Pancreas (tissue), 10 donors: ENCODE measurements at regions not wholly inside any gene's neighbourhood (a gene's known extent, or its start where the extent isn't known, plus 50 kb on each side); places are given as distances from the start of the nearest gene placed in this dataset.
A peak's percentile ranks its signal among the peaks of the same experiment; 100 is the strongest.

Experiments used
- ATAC-seq, 4 donors: fragments of 200-7000 bp; cut with Tn5 transposase; one replicate each; pipeline versions ENCODE4 v1.8.0 to v1.9.1; 2020; ENCODE audit warnings: mild to moderate bottlenecking in 4 of 4, moderate library complexity in 4 of 4
- DNase-seq, 6 donors: peaks; one replicate each; pipeline ENCODE4 v3.0.0-alpha.2; 2020
- FAIRE-seq: peaks from 2 replicates; lab custom pipeline; 2012; peaks lifted over from hg19 to GRCh38; lab: Jason Lieb, UNC
- H3K27ac ChIP-seq, 4 donors: fragments of 200-600 bp; sonication (generic); 1 replicate in 3 of 4; 2 replicates in 1 of 4; pipeline versions ENCODE4 v1.5.0 to v1.8.0; 2020
- H3K27me3 ChIP-seq, 4 donors: fragments of 200-600 bp; one replicate each; pipeline ENCODE4 v1.8.0; 2021
- H3K36me3 ChIP-seq, 3 donors: fragments of 200-600 bp; sonication (generic) in 1 of 3; one replicate each; pipeline versions ENCODE4 v1.5.0 to v1.8.0; 2020 to 2021
- H3K4me1 ChIP-seq, 3 donors: fragments of 200-600 bp; one replicate each; pipeline ENCODE4 v1.8.0; 2021
- H3K4me3 ChIP-seq, 4 donors: fragments of 200-600 bp; sonication (generic) in 2 of 4; one replicate each; pipeline versions ENCODE4 v1.5.0 to v1.8.0; 2020 to 2021
- H3K9me3 ChIP-seq, 4 donors: fragments of 200-600 bp; one replicate each; pipeline ENCODE4 v1.8.0; 2021
- WGBS, 2 donors: extraction: QIAGEN DNeasy Blood & Tissue Kit; methylation state at CpG; one replicate each; pipeline ENCODE4 v1.1.7; 2013; 5-methylcytosine and 5-hydroxymethylcytosine counted together
- intact Hi-C, 3 donors: fragments of 100-400 bp; cut with DNase I; formaldehyde crosslinking; loops; one replicate each; pipeline versions ENCODE4 v1.11.1 to v1.14.2; 2022
- TF ChIP-seq, protein P1 (sequence below), 4 donors: fragments of 200-600 bp; sonication (generic) in 3 of 4; IDR thresholded peaks; one replicate each; pipeline versions ENCODE4 v1.5.0 to v1.8.0; 2021; ENCODE audit warnings: antibody characterized with exemption in 4 of 4
- donor health status: healthy with polysubstance abuse.
- donor health status: DM: no; HTN: no; CAD: no; lungs with moderate emphysema.
- donor health status: DM: no; HTN: no; CAD: no.
- donor health status: control.
- donor health status: control.
- donor health status: Bipolar disorder and iron deficiency.
- donor health status: DM: yes; HTN: yes; CAD: no.
- donor health status: DM: no; HTN: no; CAD: no.
- donor health status: DM: no; HTN: no; CAD: no.
- donor health status: DM: yes; HTN: yes; CAD: no.

DNA sequence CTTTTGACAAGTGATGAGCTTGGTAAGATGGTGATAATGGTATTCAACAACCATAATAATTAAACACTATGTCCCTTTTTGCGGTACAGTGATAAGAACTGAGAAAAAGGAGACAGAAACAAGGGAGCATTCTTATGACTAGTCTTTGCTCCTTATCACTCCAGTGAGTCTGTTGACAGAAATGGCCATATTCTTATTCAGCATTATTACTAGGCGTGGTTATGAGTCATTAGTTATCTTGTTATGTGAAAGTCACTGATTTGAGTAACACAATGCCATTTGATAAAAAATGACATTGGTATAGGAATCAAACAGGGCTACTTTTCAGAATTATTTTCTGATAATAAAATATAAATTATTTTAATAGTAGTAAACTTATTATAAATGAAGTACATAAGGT, 193.5 kb downstream of the C3orf38 start:
- TF ChIP-seq, protein P1, sequence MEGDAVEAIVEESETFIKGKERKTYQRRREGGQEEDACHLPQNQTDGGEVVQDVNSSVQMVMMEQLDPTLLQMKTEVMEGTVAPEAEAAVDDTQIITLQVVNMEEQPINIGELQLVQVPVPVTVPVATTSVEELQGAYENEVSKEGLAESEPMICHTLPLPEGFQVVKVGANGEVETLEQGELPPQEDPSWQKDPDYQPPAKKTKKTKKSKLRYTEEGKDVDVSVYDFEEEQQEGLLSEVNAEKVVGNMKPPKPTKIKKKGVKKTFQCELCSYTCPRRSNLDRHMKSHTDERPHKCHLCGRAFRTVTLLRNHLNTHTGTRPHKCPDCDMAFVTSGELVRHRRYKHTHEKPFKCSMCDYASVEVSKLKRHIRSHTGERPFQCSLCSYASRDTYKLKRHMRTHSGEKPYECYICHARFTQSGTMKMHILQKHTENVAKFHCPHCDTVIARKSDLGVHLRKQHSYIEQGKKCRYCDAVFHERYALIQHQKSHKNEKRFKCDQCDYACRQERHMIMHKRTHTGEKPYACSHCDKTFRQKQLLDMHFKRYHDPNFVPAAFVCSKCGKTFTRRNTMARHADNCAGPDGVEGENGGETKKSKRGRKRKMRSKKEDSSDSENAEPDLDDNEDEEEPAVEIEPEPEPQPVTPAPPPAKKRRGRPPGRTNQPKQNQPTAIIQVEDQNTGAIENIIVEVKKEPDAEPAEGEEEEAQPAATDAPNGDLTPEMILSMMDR (IDR thresholded peaks at IDR 0.05): no peak
- Histone ChIP-seq H3K36me3 (no peaks in the 10 kb centered on the region), H3K4me3 (no peak overlapping the region), H3K9me3 (no peaks in the 10 kb centered on the region), H3K27ac (no peak overlapping the region), H3K4me1 (peaks cover 0 to 3% (median 0%) of the 10 kb centered on the region in 3 donors), H3K27me3 (no peaks in the 10 kb centered on the region)
- intact Hi-C loops: no loop called here
- FAIRE-seq (no peak), ATAC-seq (no peak), DNase-seq (no peak)
- 70 to 79% methylated on average over 2 of the region's 2 CpGs for WGBS, 2 donors

DNA sequence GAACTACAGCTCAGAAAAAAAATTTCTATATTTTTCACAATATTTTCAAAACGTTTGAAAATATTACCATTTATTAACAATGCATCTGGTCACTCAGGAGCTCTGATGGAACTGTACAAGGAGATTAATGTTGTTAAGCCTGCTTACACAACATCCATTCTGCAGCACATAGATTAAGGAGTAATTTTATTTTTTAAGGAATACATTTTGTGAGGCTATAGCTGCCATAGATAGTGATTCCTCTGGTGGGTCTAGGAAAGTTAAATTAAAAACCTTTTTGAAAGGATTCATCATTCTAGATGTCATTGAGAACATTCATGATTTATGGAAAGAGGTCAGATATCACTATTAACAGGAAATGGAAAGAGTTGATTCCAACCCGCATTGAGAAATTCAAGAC, 196.9 kb downstream of the C3orf38 start:
- Histone ChIP-seq H3K36me3 (no peaks in the 10 kb centered on the region), H3K4me1 (no peaks in the 10 kb centered on the region), H3K27me3 (no peaks in the 10 kb centered on the region), H3K27ac (no peak overlapping the region), H3K9me3 (no peaks in the 10 kb centered on the region), H3K4me3 (no peak overlapping the region)
- intact Hi-C loops: no loop called here
- WGBS, 2 donors: 51 to 61% methylated on average over 2 of the region's 2 CpGs
- FAIRE-seq (no peak), ATAC-seq (no peak), DNase-seq (no peak)
- TF ChIP-seq, protein P1 (IDR thresholded peaks at IDR 0.05): no peak

DNA sequence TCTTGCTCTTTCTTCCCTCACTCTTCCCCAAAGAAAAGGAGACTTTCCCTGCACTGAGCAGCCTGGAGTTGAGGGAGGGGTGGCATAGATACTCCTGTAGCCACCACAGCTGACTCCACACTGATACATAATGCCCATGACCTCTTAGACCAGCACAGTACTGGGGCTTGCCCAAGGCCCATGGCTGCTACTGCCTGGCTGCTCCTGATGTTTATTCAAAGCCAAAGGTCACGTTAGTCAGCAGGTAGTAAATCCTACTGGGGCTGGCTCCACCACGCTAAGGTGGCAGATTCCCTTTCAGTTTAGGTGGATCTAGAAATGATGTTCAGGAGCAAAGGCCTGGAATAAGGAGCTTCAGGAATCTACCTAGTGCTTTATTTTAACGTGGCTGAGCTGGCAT, 212.7 kb downstream of the C3orf38 start:
- H3K27me3 ChIP-seq: no peaks in the 10 kb centered on the region
- H3K36me3 ChIP-seq: no peaks in the 10 kb centered on the region
- H3K4me3 ChIP-seq: no peak overlapping the region
- no peak overlapping the region for H3K27ac ChIP-seq
- FAIRE-seq (no peak), DNase-seq (peak in 1 of 6 donors; percentile 6), ATAC-seq (no peak)
- WGBS, 2 donors: 20 to 40% methylated on average over 3 of the region's 3 CpGs
- TF ChIP-seq, protein P1 (IDR thresholded peaks at IDR 0.05): no peak
- no peaks in the 10 kb centered on the region for H3K9me3 ChIP-seq
- no peaks in the 10 kb centered on the region for H3K4me1 ChIP-seq
- intact Hi-C loops: no loop called here

DNA sequence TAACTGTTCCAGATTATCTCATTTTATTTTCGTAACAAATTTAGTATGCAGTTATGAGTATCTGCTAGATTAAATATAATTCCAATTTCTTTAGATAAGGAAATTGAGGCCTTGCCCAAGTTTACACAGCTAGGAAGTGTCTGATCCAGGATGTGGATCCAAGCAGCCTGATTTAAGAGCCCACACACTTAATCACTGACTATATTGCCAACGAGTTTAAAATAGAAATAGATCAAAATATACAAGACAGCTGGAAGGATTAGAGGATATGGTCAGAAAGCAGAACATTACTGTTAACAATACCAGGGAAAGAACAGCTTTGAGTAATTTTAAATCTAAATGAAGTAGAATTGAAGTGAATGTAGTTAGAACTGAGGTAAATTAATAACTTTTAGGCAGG, 215.2 kb downstream of the C3orf38 start:
- 32 to 39% methylated on average over 2 of the region's 2 CpGs for WGBS, 2 donors
- no peaks in the 10 kb centered on the region for H3K9me3 ChIP-seq
- TF ChIP-seq, protein P1 (IDR thresholded peaks at IDR 0.05): no peak
- H3K27ac ChIP-seq: no peak overlapping the region
- H3K27me3 ChIP-seq: no peaks in the 10 kb centered on the region
- FAIRE-seq (no peak), DNase-seq (no peak), ATAC-seq (no peak)
- H3K4me3 ChIP-seq: no peak overlapping the region
- H3K4me1 ChIP-seq: no peaks in the 10 kb centered on the region
- intact Hi-C loops: no loop called here
- no peaks in the 10 kb centered on the region for H3K36me3 ChIP-seq

DNA sequence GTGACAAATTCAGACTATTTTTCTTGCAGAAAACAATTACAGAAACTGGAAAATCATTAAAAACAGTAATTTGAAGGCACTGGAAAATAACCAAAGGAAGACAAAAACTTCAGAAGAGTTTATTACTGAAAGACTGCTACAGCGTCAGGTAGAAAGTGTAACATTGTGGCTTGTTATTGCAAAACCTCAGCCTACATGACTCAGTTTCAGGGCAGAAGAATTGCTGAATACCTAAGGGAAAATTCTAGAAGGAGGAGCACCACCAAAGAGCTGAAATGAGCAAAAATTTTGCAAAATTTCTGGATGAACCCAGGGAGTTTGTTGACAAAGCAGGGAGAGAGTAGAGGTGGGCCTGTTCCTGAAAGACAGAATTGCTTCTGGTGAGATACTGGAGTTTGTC, 219.6 kb downstream of the C3orf38 start:
- TF ChIP-seq, protein P1 (IDR thresholded peaks at IDR 0.05): no peak
- Histone ChIP-seq H3K4me3 (no peak overlapping the region), H3K9me3 (no peaks in the 10 kb centered on the region), H3K4me1 (no peaks in the 10 kb centered on the region), H3K36me3 (no peaks in the 10 kb centered on the region), H3K27me3 (no peaks in the 10 kb centered on the region), H3K27ac (no peak overlapping the region)
- ATAC-seq (no peak), DNase-seq (no peak), FAIRE-seq (no peak)
- WGBS, 2 donors: 87 to 89% methylated on average over 1 of the region's 1 CpG
- intact Hi-C loops: no loop called here
